Prostate gland (tissue), 2 donors: ENCODE measurements at regions not wholly inside any gene's neighbourhood (a gene's known extent, or its start where the extent isn't known, plus 50 kb on each side); places are given as distances from the start of the nearest gene placed in this dataset.

ENCODE experiments used
- CTCF ChIP-seq, 4 experiments: fragments of 200-600 bp in 2 of 4; fragments of 450-650 bp in 2 of 4; sonication (generic) in 2 of 4; IDR thresholded peaks; 1 replicate in 3 of 4; 2 replicates in 1 of 4; pipeline ENCODE4 v1.5.1; 2016 to 2019; ENCODE audit warnings: antibody characterized with exemption in 4 of 4, mild to moderate bottlenecking in 2 of 4, moderate library complexity in 2 of 4
- POLR2A ChIP-seq: fragments of 450-650 bp; IDR thresholded peaks from one replicate; pipeline ENCODE4 v1.6.1; 2016; ENCODE audit warnings: antibody characterized with exemption, mild to moderate bottlenecking
- POLR2AphosphoS5 ChIP-seq: sonication (generic); formaldehyde crosslinking; IDR thresholded peaks from one replicate; pipeline ENCODE4 v1.6.1; 2017; ENCODE audit warnings: antibody characterized with exemption

- no peak for TF ChIP-seq CTCF (IDR thresholded peaks at IDR 0.05)
- no peak for TF ChIP-seq POLR2A
- no peak for TF ChIP-seq POLR2AphosphoS5
These were observed 427.9 kb upstream of the JAG1 start for GRCh38 chr20:11101696-11102095.
